ENCODE measurements at regions not wholly inside any gene's neighbourhood (a gene's known extent, or its start where the extent isn't known, plus 50 kb on each side); places are given as distances from the start of the nearest gene placed in this dataset.

GRCh38 chr13:104485571-104485970, 1419.4 kb upstream of the SLC10A2 start:
- no peak overlapping the region for H2BK15ac ChIP-seq (ENCODE audit: low read length)
- H4K5ac ChIP-seq (ENCODE audit: insufficient read length, low read depth, low read length): no peak overlapping the region
- POLR2A ChIA-PET (ENCODE audit: partially characterized antibody): no interaction called here
- H3K27me3 ChIP-seq (replicated peaks in 1 of 4; ENCODE audit: control insufficient read depth in 3 of 4, extremely low read depth in 1 of 4, insufficient read depth in 3 of 4, low read length in 3 of 4): no peaks in the 10 kb centered on the region
- no peaks in the 10 kb centered on the region for H4K20me1 ChIP-seq (replicated peaks in 1 of 2; ENCODE audit: control insufficient read depth in 1 of 2, insufficient read depth in 2 of 2, low read length in 2 of 2)
- H3K56ac ChIP-seq (replicated peaks; ENCODE audit: insufficient read length, low read depth, low read length): no peak overlapping the region
- H2AFZ ChIP-seq (ENCODE audit: low read length): no peak overlapping the region
- no peaks in the 10 kb centered on the region for H3K9me3 ChIP-seq (ENCODE audit: insufficient read depth in 2 of 2, low read depth in 1 of 2, low read length in 1 of 2)
- no peaks in the 10 kb centered on the region for H3K4me1 ChIP-seq (replicated peaks in 1 of 4; ENCODE audit: control insufficient read depth in 3 of 4, insufficient read depth in 4 of 4, low read length in 3 of 4)
- no peak overlapping the region for H2AK5ac ChIP-seq (ENCODE audit: low read depth, low read length)
- H3K9ac ChIP-seq (replicated peaks in 1 of 4; ENCODE audit: extremely low read depth in 1 of 4, low read depth in 3 of 4, low read length in 3 of 4): no peak overlapping the region
- H3K4ac ChIP-seq (replicated peaks; ENCODE audit: insufficient read length, low read depth, low read length): no peak overlapping the region
- no peak overlapping the region for H4K8ac ChIP-seq (ENCODE audit: extremely low read depth, insufficient read depth, low read length)
- H4K91ac ChIP-seq (replicated peaks; ENCODE audit: insufficient read length, low read length): no peak overlapping the region
- H3K4me2 ChIP-seq (ENCODE audit: insufficient read depth in 1 of 2, low read depth in 2 of 2, low read length in 2 of 2): no peak overlapping the region
- WGBS, 2 experiments (ENCODE audit: extremely low coverage in 1 of 2, insufficient coverage in 1 of 2, insufficient read length in 1 of 2, insufficient replicate concordance in 2 of 2, low coverage in 1 of 2, low lambda C conversion rate in 2 of 2, missing lambda C conversion rate in 1 of 2): 59% methylated on average over 1 of the region's 1 CpG; no CpG with 5 or more reads in 1 of the 2 experiments
- H3K23me2 ChIP-seq (ENCODE audit: low read depth, low read length): no peaks in the 10 kb centered on the region
- no peak for TF ChIP-seq ZNF274 (IDR thresholded peaks at IDR 0.05; ENCODE audit: borderline replicate concordance, extremely low read depth, low read length)
- no peak for FAIRE-seq
- H3K4me3 ChIP-seq (ENCODE audit: extremely low read depth in 1 of 4, insufficient read depth in 2 of 4, low read depth in 3 of 4, low read length in 4 of 4): no peak overlapping the region
- no peak overlapping the region for H3K23ac ChIP-seq (ENCODE audit: insufficient read length)
- no peak overlapping the region for H3K14ac ChIP-seq (ENCODE audit: insufficient read length)
- no peak overlapping the region for H2BK5ac ChIP-seq (ENCODE audit: low read depth, low read length)
- no peak for DNase-seq (ENCODE audit: low read depth in 1 of 2, low spot score in 2 of 2)
- no peaks in the 10 kb centered on the region for H3K79me2 ChIP-seq (ENCODE audit: control insufficient read depth in 1 of 2, insufficient read depth in 2 of 2, low read length in 2 of 2)
- no peak overlapping the region for H3K27ac ChIP-seq (ENCODE audit: low read depth, low read length)
- H3K36me3 ChIP-seq (ENCODE audit: control insufficient read depth in 2 of 4, insufficient read depth in 4 of 4, low read length in 3 of 4): no peaks in the 10 kb centered on the region
- CTCF ChIA-PET (ENCODE audit: partially characterized antibody): interaction anchor here (0.6 kb wide), 1 partner anchor 66 kb away, joined by 4 read pairs; no protein-coding TSS in a partner anchor
- no peaks in the 10 kb centered on the region for H3K79me1 ChIP-seq (ENCODE audit: low read depth, low read length)
- no peak overlapping the region for H2BK12ac ChIP-seq (ENCODE audit: low read depth, low read length)
- no peak overlapping the region for H2BK120ac ChIP-seq (replicated peaks; ENCODE audit: low read depth, low read length)
- H3K18ac ChIP-seq (ENCODE audit: extremely low read depth, low read length): no peak overlapping the region
- H2BK20ac ChIP-seq (ENCODE audit: low read length): no peak overlapping the region
